ENCODE measurements at regions not wholly inside any gene's neighbourhood (a gene's known extent, or its start where the extent isn't known, plus 50 kb on each side); places are given as distances from the start of the nearest gene placed in this dataset.

DNA sequence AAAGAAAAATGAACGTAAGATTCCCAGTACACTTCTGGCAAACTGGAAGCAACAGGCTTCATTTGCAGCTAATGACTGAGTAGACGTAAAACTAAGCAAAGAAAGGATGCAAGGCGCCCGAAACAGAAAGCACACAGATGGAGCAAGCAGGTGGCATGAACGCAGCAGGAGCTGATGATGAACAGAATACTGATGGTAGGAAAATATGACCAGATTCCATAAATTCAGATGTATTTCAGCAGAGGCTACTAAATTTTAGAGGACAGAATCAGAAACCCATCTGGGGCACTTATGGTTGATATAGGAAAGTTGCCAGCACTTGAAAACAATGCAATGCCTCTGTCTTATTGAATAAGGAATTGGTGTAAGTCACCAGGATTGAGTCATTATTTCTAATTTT, 658.7 kb upstream of the LINC00305 start:
- DNase-seq (ENCODE audit: low spot score), result no peak
- no peak overlapping the region for H3K4me3 ChIP-seq (ENCODE audit: severe bottlenecking)
- no peaks in the 10 kb centered on the region for H3K4me1 ChIP-seq (ENCODE audit: insufficient read depth, poor library complexity, severe bottlenecking)
- H3K36me3 ChIP-seq (ENCODE audit: low read depth), result no peaks in the 10 kb centered on the region
- H3K9me3 ChIP-seq (ENCODE audit: severe bottlenecking), result no peaks in the 10 kb centered on the region
- TF ChIP-seq CTCF (IDR thresholded peaks at IDR 0.05; ENCODE audit: poor library complexity, severe bottlenecking), result no peak
- no peak for ATAC-seq (ENCODE audit: low read depth)
- H3K27me3 ChIP-seq (ENCODE audit: insufficient read depth, poor library complexity, severe bottlenecking), result no peaks in the 10 kb centered on the region
- no peak overlapping the region for H3K27ac ChIP-seq (ENCODE audit: poor library complexity, severe bottlenecking)

- Histone ChIP-seq H3K4me1 (ENCODE audit: insufficient read depth, poor library complexity, severe bottlenecking) (no peaks in the 10 kb centered on the region), H3K27me3 (ENCODE audit: insufficient read depth, poor library complexity, severe bottlenecking) (no peaks in the 10 kb centered on the region), H3K27ac (ENCODE audit: poor library complexity, severe bottlenecking) (no peak overlapping the region), H3K36me3 (ENCODE audit: low read depth) (no peaks in the 10 kb centered on the region), H3K4me3 (ENCODE audit: severe bottlenecking) (no peak overlapping the region), H3K9me3 (ENCODE audit: severe bottlenecking) (no peaks in the 10 kb centered on the region)
- DNase-seq (ENCODE audit: low spot score), result no peak
- ATAC-seq (ENCODE audit: low read depth), result no peak
- TF ChIP-seq CTCF (IDR thresholded peaks at IDR 0.05; ENCODE audit: poor library complexity, severe bottlenecking), result no peak
These were observed 657.8 kb upstream of the LINC00305 start for GRCh38 chr18:64806691-64807090.

GRCh38 chr18:64806232-64806631, 657.3 kb upstream of the LINC00305 start:
- Histone ChIP-seq H3K36me3 (ENCODE audit: low read depth) (no peaks in the 10 kb centered on the region), H3K27ac (ENCODE audit: poor library complexity, severe bottlenecking) (no peak overlapping the region), H3K4me1 (ENCODE audit: insufficient read depth, poor library complexity, severe bottlenecking) (no peaks in the 10 kb centered on the region), H3K4me3 (ENCODE audit: severe bottlenecking) (no peak overlapping the region), H3K9me3 (ENCODE audit: severe bottlenecking) (no peaks in the 10 kb centered on the region), H3K27me3 (ENCODE audit: insufficient read depth, poor library complexity, severe bottlenecking) (no peaks in the 10 kb centered on the region)
- ATAC-seq (ENCODE audit: low read depth) (no peak), DNase-seq (ENCODE audit: low spot score) (no peak)
- no peak for TF ChIP-seq CTCF (IDR thresholded peaks at IDR 0.05; ENCODE audit: poor library complexity, severe bottlenecking)

DNA sequence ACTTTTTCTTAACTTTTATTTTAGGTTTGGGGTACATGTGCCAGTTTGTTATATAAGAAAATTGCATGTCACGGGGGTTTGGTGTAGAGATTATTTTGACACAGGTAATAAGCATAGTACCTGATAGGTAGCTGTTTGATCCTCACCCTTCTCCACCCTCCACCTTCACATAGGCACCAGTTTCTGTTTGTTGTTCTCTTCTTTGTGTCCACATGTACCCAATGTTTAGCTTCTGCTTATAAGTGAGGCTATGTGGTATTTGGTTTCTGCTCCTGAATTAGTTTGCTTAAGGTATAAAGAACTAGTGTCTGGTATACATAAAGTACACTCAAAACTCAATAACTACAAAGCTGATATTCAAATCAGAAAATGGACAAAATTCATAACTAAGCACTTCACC, 654.6 kb upstream of the LINC00305 start:
- Histone ChIP-seq H3K9me3 (ENCODE audit: severe bottlenecking) (no peaks in the 10 kb centered on the region), H3K27ac (ENCODE audit: poor library complexity, severe bottlenecking) (no peak overlapping the region), H3K4me3 (ENCODE audit: severe bottlenecking) (no peak overlapping the region), H3K27me3 (ENCODE audit: insufficient read depth, poor library complexity, severe bottlenecking) (no peaks in the 10 kb centered on the region), H3K4me1 (ENCODE audit: insufficient read depth, poor library complexity, severe bottlenecking) (no peaks in the 10 kb centered on the region), H3K36me3 (ENCODE audit: low read depth) (no peaks in the 10 kb centered on the region)
- ATAC-seq (ENCODE audit: low read depth) (no peak), DNase-seq (ENCODE audit: low spot score) (no peak)
- no peak for TF ChIP-seq CTCF (IDR thresholded peaks at IDR 0.05; ENCODE audit: poor library complexity, severe bottlenecking)

GRCh38 chr18:64800151-64800550, 651.3 kb upstream of the LINC00305 start:
- Histone ChIP-seq H3K27ac (ENCODE audit: poor library complexity, severe bottlenecking) (no peak overlapping the region), H3K9me3 (ENCODE audit: severe bottlenecking) (no peaks in the 10 kb centered on the region), H3K36me3 (ENCODE audit: low read depth) (no peaks in the 10 kb centered on the region), H3K4me1 (ENCODE audit: insufficient read depth, poor library complexity, severe bottlenecking) (no peaks in the 10 kb centered on the region), H3K27me3 (ENCODE audit: insufficient read depth, poor library complexity, severe bottlenecking) (no peaks in the 10 kb centered on the region), H3K4me3 (ENCODE audit: severe bottlenecking) (no peak overlapping the region)
- DNase-seq (ENCODE audit: low spot score) (no peak), ATAC-seq (ENCODE audit: low read depth) (no peak)
- no peak for TF ChIP-seq CTCF (IDR thresholded peaks at IDR 0.05; ENCODE audit: poor library complexity, severe bottlenecking)

Measured in RWPE2 (cell line).